ENCODE measurements at regions not wholly inside any gene's neighbourhood (a gene's known extent, or its start where the extent isn't known, plus 50 kb on each side); places are given as distances from the start of the nearest gene placed in this dataset.

DNA sequence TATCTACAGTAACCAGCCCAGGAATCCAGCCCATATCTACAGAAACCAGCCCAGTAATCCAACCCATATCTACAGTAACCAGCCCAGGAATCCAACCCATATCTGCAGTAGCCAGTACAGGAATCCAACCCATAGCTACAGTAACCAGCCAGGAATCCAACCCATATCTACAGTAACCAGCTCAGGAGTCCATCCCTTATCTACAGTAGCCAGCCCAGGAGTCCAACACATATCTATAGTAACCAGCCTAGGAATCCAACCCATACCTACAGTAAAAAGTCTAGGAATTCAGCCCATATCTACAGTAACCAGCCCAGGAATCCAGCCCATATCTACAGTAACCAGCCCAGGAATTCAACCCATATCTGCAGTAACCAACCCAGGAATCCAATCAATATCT lies 445.0 kb upstream of the BOD1L1 start:
- TF ChIP-seq, protein P1, sequence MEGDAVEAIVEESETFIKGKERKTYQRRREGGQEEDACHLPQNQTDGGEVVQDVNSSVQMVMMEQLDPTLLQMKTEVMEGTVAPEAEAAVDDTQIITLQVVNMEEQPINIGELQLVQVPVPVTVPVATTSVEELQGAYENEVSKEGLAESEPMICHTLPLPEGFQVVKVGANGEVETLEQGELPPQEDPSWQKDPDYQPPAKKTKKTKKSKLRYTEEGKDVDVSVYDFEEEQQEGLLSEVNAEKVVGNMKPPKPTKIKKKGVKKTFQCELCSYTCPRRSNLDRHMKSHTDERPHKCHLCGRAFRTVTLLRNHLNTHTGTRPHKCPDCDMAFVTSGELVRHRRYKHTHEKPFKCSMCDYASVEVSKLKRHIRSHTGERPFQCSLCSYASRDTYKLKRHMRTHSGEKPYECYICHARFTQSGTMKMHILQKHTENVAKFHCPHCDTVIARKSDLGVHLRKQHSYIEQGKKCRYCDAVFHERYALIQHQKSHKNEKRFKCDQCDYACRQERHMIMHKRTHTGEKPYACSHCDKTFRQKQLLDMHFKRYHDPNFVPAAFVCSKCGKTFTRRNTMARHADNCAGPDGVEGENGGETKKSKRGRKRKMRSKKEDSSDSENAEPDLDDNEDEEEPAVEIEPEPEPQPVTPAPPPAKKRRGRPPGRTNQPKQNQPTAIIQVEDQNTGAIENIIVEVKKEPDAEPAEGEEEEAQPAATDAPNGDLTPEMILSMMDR (IDR thresholded peaks at IDR 0.05; ENCODE audit: insufficient read depth, low read depth, low read length, missing control alignments) = no peak
- DNase-seq (ENCODE audit: low read depth) = no peak
- no peak overlapping the region for H3K4me3 ChIP-seq (ENCODE audit: low read depth, low read length)

DNA sequence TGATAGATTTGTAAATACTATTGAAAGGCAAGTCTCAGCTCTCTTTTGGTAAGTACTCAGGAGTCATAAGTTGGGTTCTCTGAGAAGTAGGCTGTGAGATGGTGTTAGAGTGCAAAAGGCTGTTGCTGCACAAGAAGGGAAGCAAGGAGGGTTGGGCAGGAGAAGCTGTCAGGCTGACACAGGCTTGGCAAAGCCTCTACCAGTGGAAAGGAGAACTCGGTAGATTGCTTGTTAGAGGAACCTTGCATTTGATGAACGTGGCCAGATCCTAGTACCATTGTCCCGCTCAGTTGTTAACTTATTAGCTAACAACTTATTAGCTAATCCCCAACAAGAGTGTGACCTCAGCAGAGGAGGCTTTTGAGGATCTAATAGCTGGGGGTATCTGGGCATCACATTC lies 449.3 kb upstream of the BOD1L1 start:
- DNase-seq (ENCODE audit: low read depth) = no peak
- TF ChIP-seq, protein P1 (IDR thresholded peaks at IDR 0.05; ENCODE audit: insufficient read depth, low read depth, low read length, missing control alignments) = no peak
- H3K4me3 ChIP-seq (ENCODE audit: low read depth, low read length) = no peak overlapping the region

DNA sequence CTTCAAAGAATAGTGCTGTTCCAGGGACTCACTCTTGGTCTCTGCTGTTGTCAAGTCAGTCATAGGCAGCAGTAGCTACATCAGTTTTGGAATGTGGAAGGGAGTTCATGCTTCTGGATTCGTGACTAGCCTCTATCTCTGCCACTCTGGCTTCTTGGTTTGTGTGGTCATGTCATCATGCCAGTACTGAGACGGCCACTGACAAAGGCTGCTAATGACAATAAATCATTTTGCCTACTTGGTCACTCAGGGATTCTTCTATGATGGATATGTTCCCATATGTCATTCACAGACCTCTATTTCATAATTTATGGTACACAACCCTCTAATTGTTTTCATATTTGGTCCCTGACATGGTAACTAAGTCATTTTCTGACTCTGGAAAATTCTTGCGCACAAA lies 450.8 kb upstream of the BOD1L1 start:
- TF ChIP-seq, protein P1 (IDR thresholded peaks at IDR 0.05; ENCODE audit: insufficient read depth, low read depth, low read length, missing control alignments) = no peak
- no peak for DNase-seq (ENCODE audit: low read depth)
- no peak overlapping the region for H3K4me3 ChIP-seq (ENCODE audit: low read depth, low read length)

DNA sequence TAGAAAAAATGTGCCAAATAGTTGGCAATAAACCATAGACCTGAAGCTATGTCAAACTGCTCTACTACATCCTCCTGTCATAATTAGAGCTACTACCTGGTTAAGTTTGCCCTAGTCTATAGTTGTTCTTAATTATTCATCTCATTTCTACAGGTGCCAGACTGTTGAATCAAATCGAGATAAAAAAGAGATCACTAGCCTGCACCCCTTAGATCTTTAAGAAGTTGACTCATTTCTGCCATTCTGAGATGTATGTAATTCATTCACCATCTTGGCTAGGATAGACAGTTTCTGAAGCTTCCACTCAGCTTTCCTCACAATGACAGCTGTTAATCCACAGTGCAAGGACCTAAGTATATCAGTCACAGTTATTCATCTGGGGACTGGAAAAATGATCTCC lies 452.1 kb upstream of the BOD1L1 start:
- TF ChIP-seq, protein P1 (IDR thresholded peaks at IDR 0.05; ENCODE audit: insufficient read depth, low read depth, low read length, missing control alignments) = no peak
- H3K4me3 ChIP-seq (ENCODE audit: low read depth, low read length) = no peak overlapping the region
- DNase-seq (ENCODE audit: low read depth) = no peak

DNA sequence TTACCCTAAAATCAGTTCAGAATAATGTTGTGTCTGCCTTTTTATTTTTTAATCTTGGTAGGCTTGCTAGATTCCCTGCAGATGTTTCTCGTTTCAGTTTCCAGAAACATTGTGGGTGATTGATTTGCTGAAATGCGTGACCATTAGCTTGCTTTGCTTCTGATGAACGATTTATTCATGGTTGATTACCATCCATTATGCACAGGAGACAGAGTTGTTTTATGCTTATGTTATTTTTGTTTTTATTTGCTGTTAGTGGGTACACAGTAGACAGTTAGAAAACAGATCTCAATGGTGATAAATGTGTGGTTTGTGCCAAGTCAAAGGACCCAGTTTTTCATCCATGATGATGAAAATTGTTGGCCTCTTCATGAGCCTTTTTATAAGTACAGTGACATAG lies 455.6 kb upstream of the BOD1L1 start:
- no peak overlapping the region for H3K4me3 ChIP-seq (ENCODE audit: low read depth, low read length)
- TF ChIP-seq, protein P1 (IDR thresholded peaks at IDR 0.05; ENCODE audit: insufficient read depth, low read depth, low read length, missing control alignments) = no peak
- no peak for DNase-seq (ENCODE audit: low read depth)

DNA sequence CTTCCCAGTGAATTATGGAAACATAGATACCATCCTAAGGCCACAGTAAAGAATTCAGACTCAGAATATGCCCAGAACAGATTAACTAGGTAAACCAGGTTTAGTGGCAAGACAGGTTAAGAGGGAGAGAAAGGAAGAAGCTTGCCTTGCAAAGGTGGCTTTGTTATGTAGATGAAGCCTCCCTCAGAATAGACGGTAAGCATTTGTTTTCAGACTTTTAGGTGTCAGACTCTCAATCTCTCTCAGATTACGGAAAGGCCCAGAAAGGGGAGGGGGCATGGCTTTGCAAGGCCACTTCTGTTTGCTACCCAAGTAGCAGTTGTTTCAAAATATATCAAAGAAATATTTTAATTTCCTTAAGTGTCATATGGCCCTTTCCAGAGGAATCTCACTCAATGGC lies 457.1 kb upstream of the BOD1L1 start:
- DNase-seq (ENCODE audit: low read depth) = no peak
- TF ChIP-seq, protein P1 (IDR thresholded peaks at IDR 0.05; ENCODE audit: insufficient read depth, low read depth, low read length, missing control alignments) = no peak
- H3K4me3 ChIP-seq (ENCODE audit: low read depth, low read length) = no peak overlapping the region

DNA sequence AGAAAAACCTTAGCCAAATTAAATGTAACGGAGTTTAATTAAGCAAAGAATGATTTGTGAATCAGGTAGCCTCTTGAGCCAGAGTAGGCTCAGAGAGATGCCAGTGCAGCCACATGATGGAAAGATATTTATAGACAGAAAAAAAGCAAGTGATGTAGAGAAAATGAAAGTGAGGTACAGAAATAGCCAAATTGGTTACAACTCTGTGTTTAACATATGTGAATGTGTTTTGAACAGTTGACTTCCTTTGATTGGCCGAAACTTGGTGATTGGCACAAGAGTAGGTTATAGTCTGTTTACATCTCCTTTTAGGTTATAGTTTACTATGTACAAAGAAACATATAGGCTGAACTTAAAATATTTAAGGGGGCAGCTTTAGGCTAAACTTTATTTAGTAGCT lies 459.9 kb upstream of the BOD1L1 start:
- no peak for DNase-seq (ENCODE audit: low read depth)
- no peak overlapping the region for H3K4me3 ChIP-seq (ENCODE audit: low read depth, low read length)
- TF ChIP-seq, protein P1 (IDR thresholded peaks at IDR 0.05; ENCODE audit: insufficient read depth, low read depth, low read length, missing control alignments) = no peak

Data from GM12865 (cell line).